ENCODE measurements at regions not wholly inside any gene's neighbourhood (a gene's known extent, or its start where the extent isn't known, plus 50 kb on each side); places are given as distances from the start of the nearest gene placed in this dataset.

DNA sequence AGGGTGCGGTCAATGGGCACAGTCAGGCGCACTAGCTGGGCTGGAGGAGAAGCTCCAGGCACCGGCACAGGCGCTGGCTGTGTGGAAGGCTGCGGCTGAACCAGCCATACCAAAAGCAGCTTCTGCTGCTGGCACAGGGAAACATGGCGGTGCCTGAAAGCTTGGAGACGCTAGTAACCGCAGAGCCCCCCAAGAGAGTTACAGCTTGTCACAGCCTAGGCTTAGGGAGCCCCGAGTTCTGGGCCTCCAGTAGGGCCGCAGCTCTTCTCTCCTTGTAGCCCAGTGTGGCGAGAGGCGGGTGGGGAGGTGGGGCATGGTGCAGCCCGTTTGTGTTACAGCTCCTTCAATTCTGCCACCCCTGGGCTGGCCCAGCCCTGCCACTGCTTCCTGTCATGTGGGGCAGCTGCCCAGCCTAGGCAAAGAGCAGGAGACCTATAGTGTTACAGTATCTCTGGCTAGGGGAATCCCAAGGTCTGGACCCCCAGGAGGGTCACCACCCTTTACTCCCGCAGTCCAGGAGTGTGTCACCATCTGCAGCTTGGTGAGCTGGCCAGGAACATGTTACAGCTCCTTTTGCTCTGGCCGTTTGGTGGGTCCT is 58.6 kb upstream of the MANEA start:
- TF ChIP-seq, protein P1, sequence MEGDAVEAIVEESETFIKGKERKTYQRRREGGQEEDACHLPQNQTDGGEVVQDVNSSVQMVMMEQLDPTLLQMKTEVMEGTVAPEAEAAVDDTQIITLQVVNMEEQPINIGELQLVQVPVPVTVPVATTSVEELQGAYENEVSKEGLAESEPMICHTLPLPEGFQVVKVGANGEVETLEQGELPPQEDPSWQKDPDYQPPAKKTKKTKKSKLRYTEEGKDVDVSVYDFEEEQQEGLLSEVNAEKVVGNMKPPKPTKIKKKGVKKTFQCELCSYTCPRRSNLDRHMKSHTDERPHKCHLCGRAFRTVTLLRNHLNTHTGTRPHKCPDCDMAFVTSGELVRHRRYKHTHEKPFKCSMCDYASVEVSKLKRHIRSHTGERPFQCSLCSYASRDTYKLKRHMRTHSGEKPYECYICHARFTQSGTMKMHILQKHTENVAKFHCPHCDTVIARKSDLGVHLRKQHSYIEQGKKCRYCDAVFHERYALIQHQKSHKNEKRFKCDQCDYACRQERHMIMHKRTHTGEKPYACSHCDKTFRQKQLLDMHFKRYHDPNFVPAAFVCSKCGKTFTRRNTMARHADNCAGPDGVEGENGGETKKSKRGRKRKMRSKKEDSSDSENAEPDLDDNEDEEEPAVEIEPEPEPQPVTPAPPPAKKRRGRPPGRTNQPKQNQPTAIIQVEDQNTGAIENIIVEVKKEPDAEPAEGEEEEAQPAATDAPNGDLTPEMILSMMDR (IDR thresholded peaks at IDR 0.05; ENCODE audit: insufficient read depth, low read length), result no peak
- no peak for TF ChIP-seq POLR2AphosphoS5 (IDR thresholded peaks at IDR 0.05; ENCODE audit: low read depth)
